IMR-90 (cell line): ENCODE measurements at regions not wholly inside any gene's neighbourhood (a gene's known extent, or its start where the extent isn't known, plus 50 kb on each side); places are given as distances from the start of the nearest gene placed in this dataset.

ENCODE experiments used
- ATAC-seq: fragments of 200-7000 bp; cut with Tn5 transposase; 2 replicates; pipeline ENCODE4 v1.9.1; 2020; ENCODE audit warnings: low read depth, mild to moderate bottlenecking, moderate library complexity
- BruUV-seq: library from RNA; stranded (reverse); fragments of 400-500 nt; replicated peaks from 2 replicates; lab custom pipeline; 2021; lab: Mats Ljungman, UMichigan
- CTCF ChIA-PET: fragments of 300-600 bp; formaldehyde crosslinking; extraction: SDS; loops from one replicate; lab custom pipeline; 2021; ENCODE audit warnings: antibody characterized with exemption; lab: Yijun Ruan, JAX
- POLR2A ChIA-PET: fragments of 300-600 bp; sonication (Branson Sonifier 250); formaldehyde crosslinking; loops from one replicate; lab custom pipeline; 2022; ENCODE audit warnings: antibody characterized with exemption; ENCODE audit not compliant: unreplicated experiment; lab: Charles Lee
- DNase-seq: peaks from one replicate; pipeline ENCODE4 v3.0.0; 2013
- H2AFZ ChIP-seq: replicated peaks from 2 replicates; pipeline ENCODE3; 2013; ENCODE audit warnings: low read length, mild to moderate bottlenecking; ENCODE audit not compliant: poor library complexity
- H2AK5ac ChIP-seq: 2 replicates; pipeline ENCODE4 v1.6.1; 2013; ENCODE audit warnings: low read depth, low read length, inconsistent platforms
- H2AK9ac ChIP-seq: replicated peaks from 2 replicates; pipeline ENCODE3; 2013; ENCODE audit warnings: mild to moderate bottlenecking, low read depth, low read length, moderate library complexity; ENCODE audit not compliant: poor library complexity
- H2BK120ac ChIP-seq: 2 replicates; pipeline ENCODE4 v1.6.1; 2013; ENCODE audit warnings: low read depth, low read length, inconsistent platforms
- H2BK15ac ChIP-seq: 3 replicates; pipeline ENCODE4 v1.6.1; 2013; ENCODE audit warnings: low read depth, low read length, inconsistent platforms
- H2BK20ac ChIP-seq: 2 replicates; pipeline ENCODE4 v1.6.1; 2013; ENCODE audit warnings: low read depth, mild to moderate bottlenecking, inconsistent platforms, low read length, moderate library complexity
- H2BK5ac ChIP-seq: 2 replicates; pipeline ENCODE4 v1.6.1; 2013; ENCODE audit warnings: mild to moderate bottlenecking, low read depth, low read length, inconsistent platforms; ENCODE audit not compliant: poor library complexity, severe bottlenecking
- H3K14ac ChIP-seq: replicated peaks from 2 replicates; pipeline ENCODE4 v1.6.1; 2013; ENCODE audit warnings: low read depth, low read length, inconsistent platforms
- H3K18ac ChIP-seq: 2 replicates; pipeline ENCODE4 v1.6.1; 2013; ENCODE audit warnings: low read depth, low read length, control low read depth
- H3K23ac ChIP-seq: 2 replicates; pipeline ENCODE4 v1.6.1; 2013; ENCODE audit warnings: low read depth, low read length, inconsistent platforms
- H3K27ac ChIP-seq: 2 replicates; pipeline ENCODE4 v1.5.1; 2013; ENCODE audit warnings: mild to moderate bottlenecking, control low read depth, low read length; ENCODE audit not compliant: insufficient read depth
- H3K27me3 ChIP-seq: 2 replicates; pipeline ENCODE4 v1.6.1; 2013; ENCODE audit warnings: low read length; ENCODE audit not compliant: control insufficient read depth, insufficient read depth
- H3K36me3 ChIP-seq: 2 replicates; pipeline ENCODE4 v1.6.1; 2013; ENCODE audit warnings: low read length, mixed read lengths; ENCODE audit not compliant: control insufficient read depth, insufficient read depth
- H3K4ac ChIP-seq: 2 replicates; pipeline ENCODE4 v1.6.1; 2013; ENCODE audit warnings: low read depth, low read length, inconsistent platforms
- H3K4me1 ChIP-seq: 2 replicates; pipeline ENCODE4 v1.6.1; 2013; ENCODE audit warnings: low read length, mixed read lengths; ENCODE audit not compliant: control insufficient read depth, insufficient read depth
- H3K4me2 ChIP-seq: 2 replicates; pipeline ENCODE4 v1.6.1; 2013; ENCODE audit warnings: low read depth, mild to moderate bottlenecking, control low read depth, low read length, moderate library complexity
- H3K4me3 ChIP-seq: 2 replicates; pipeline ENCODE4 v1.5.1; 2013; ENCODE audit warnings: low read depth, mild to moderate bottlenecking, control low read depth, low read length, moderate library complexity; ENCODE audit not compliant: insufficient read depth
- H3K56ac ChIP-seq: 2 replicates; pipeline ENCODE4 v1.6.1; 2013; ENCODE audit warnings: low read length, inconsistent platforms; ENCODE audit not compliant: insufficient read depth; ENCODE audit errors: extremely low read depth
- H3K79me1 ChIP-seq, 2 experiments: 2 replicates each; pipeline ENCODE4 v1.6.1; 2013; ENCODE audit warnings: low read length in 2 of 2, inconsistent platforms in 1 of 2, low read depth in 1 of 2
- H3K9ac ChIP-seq: 2 replicates; pipeline ENCODE4 v1.6.1; 2013; ENCODE audit warnings: low read depth, low read length, control low read depth
- H3K9me1 ChIP-seq: 2 replicates; pipeline ENCODE4 v1.6.1; 2013; ENCODE audit warnings: low read length, inconsistent platforms; ENCODE audit not compliant: insufficient read depth
- H3K9me3 ChIP-seq: 2 replicates; pipeline ENCODE4 v1.6.1; 2013; ENCODE audit warnings: low read length; ENCODE audit not compliant: control insufficient read depth, insufficient read depth
- H4K20me1 ChIP-seq: 2 replicates; pipeline ENCODE4 v1.6.1; 2013; ENCODE audit warnings: low read length, inconsistent platforms; ENCODE audit not compliant: insufficient read depth
- H4K5ac ChIP-seq: 2 replicates; pipeline ENCODE4 v1.6.1; 2013; ENCODE audit warnings: mild to moderate bottlenecking, low read depth, low read length, control low read depth
- H4K8ac ChIP-seq, 2 experiments: 2 replicates each; pipeline ENCODE4 v1.6.1; 2013; ENCODE audit warnings: low read depth in 2 of 2, low read length in 2 of 2, control low read depth in 1 of 2, inconsistent platforms in 1 of 2
- H4K91ac ChIP-seq: 2 replicates; pipeline ENCODE4 v1.6.1; 2013; ENCODE audit warnings: low read depth, low read length, inconsistent platforms; ENCODE audit not compliant: insufficient read depth
- BHLHE40 ChIP-seq: fragments of 150-350 bp; IDR thresholded peaks from 2 replicates; pipeline ENCODE4 v1.6.1; 2016; ENCODE audit warnings: mild to moderate bottlenecking, low read depth, low read length
- CEBPB ChIP-seq: IDR thresholded peaks from 2 replicates; pipeline ENCODE4 v1.6.1; 2012; ENCODE audit warnings: low read depth, low read length, improper control_type of control experiment
- CTCF ChIP-seq: conservative IDR thresholded peaks from 2 replicates; pipeline ENCODE4 v1.5.1; 2012; ENCODE audit warnings: mild to moderate bottlenecking, low read depth, low read length, improper control_type of control experiment
- ELK1 ChIP-seq: fragments of 150-350 bp; IDR thresholded peaks from 2 replicates; pipeline ENCODE4 v1.6.1; 2016; ENCODE audit warnings: low read depth, mild to moderate bottlenecking, low read length, moderate library complexity, borderline replicate concordance
- FOS ChIP-seq: fragments of 150-350 bp; IDR thresholded peaks from 2 replicates; pipeline ENCODE4 v1.6.1; 2016; ENCODE audit warnings: low read depth, low read length
- MAFK ChIP-seq: IDR thresholded peaks from 2 replicates; pipeline ENCODE4 v1.6.1; 2012; ENCODE audit warnings: low read depth, low read length, improper control_type of control experiment
- MAZ ChIP-seq: IDR thresholded peaks from 2 replicates; pipeline ENCODE4 v1.6.1; 2012; ENCODE audit warnings: low read depth, mild to moderate bottlenecking, low read length, improper control_type of control experiment, moderate library complexity, borderline replicate concordance
- MXI1 ChIP-seq: IDR thresholded peaks from 2 replicates; pipeline ENCODE4 v1.6.1; 2012; ENCODE audit warnings: low read depth, mild to moderate bottlenecking, low read length, moderate library complexity, borderline replicate concordance
- NFE2L2 ChIP-seq: fragments of 150-350 bp; IDR thresholded peaks from 2 replicates; pipeline ENCODE4 v1.6.1; 2016; ENCODE audit warnings: low read depth, mild to moderate bottlenecking, low read length
- POLR2A ChIP-seq: IDR thresholded peaks from 2 replicates; pipeline ENCODE4 v1.6.1; 2012; ENCODE audit warnings: mild to moderate bottlenecking, low read depth, low read length
- RAD21 ChIP-seq: IDR thresholded peaks from 2 replicates; pipeline ENCODE4 v1.6.1; 2012; ENCODE audit warnings: low read length, improper control_type of control experiment
- RCOR1 ChIP-seq: IDR thresholded peaks from 2 replicates; pipeline ENCODE4 v1.6.1; 2012; ENCODE audit warnings: mild to moderate bottlenecking, low read length, improper control_type of control experiment; ENCODE audit not compliant: insufficient replicate concordance
- RFX5 ChIP-seq: IDR thresholded peaks from 2 replicates; pipeline ENCODE4 v1.8.0; 2012; ENCODE audit warnings: low read depth, mild to moderate bottlenecking, low read length, moderate library complexity
- SMC3 ChIP-seq: fragments of 150-350 bp; IDR thresholded peaks from 2 replicates; pipeline ENCODE4 v1.6.1; 2016; ENCODE audit warnings: low read depth, mild to moderate bottlenecking, antibody characterized with exemption, low read length, moderate library complexity
- USF2 ChIP-seq: fragments of 150-350 bp; IDR thresholded peaks from 2 replicates; pipeline ENCODE4 v1.6.1; 2017; ENCODE audit warnings: mild to moderate bottlenecking, antibody characterized with exemption, low read length, low read depth
- WGBS, 2 experiments: methylation state at CpG; one replicate each; pipeline versions ENCODE4 v1.1.5 to v1.1.7; 2013; ENCODE audit warnings: missing lambda C conversion rate in 2 of 2; ENCODE audit not compliant: insufficient read length in 1 of 2; ENCODE audit errors: extremely low coverage in 2 of 2; 5-methylcytosine and 5-hydroxymethylcytosine counted together
- dilution Hi-C: fragments of 300-500 bp; cut with HindIII; formaldehyde crosslinking; loops from one replicate; pipeline ENCODE4 v1.14.3; 2018; ENCODE audit warnings: low sequenced_read_pairs; ENCODE audit not compliant: unreplicated experiment
- in situ Hi-C: fragments of 300-500 bp; cut with MboI; formaldehyde crosslinking; loops from 3 replicates; pipeline ENCODE4 v1.14.3; 2019; ENCODE audit warnings: low sequenced_read_pairs, inconsistent platforms, mixed read lengths
- intact Hi-C: fragments of 100-400 bp; cut with micrococcal nuclease; formaldehyde crosslinking; loops from 2 replicates; pipeline ENCODE4 v1.10.0; 2022

GRCh38 chr7:25863729-25864110 lies 288.3 kb upstream of the NFE2L3 start:
- Histone ChIP-seq H4K91ac (no peak overlapping the region), H4K20me1 (no peaks in the 10 kb centered on the region), H2BK15ac (no peak overlapping the region), H3K9me1 (no peaks in the 10 kb centered on the region), H2AK5ac (no peak overlapping the region), H2AFZ (no peak overlapping the region), H3K18ac (no peak overlapping the region), H3K56ac (no peak overlapping the region), H3K4me1 (no peaks in the 10 kb centered on the region), H2BK20ac (no peak overlapping the region), H3K23ac (no peak overlapping the region), H3K9me3 (no peaks in the 10 kb centered on the region), H2BK5ac (no peak overlapping the region), H3K27me3 (peaks cover 14% of the 10 kb centered on the region), H3K36me3 (no peaks in the 10 kb centered on the region), H2AK9ac (no peak overlapping the region), H3K4ac (no peak overlapping the region), H3K79me1 (no peaks in the 10 kb centered on the region), H3K9ac (no peak overlapping the region), H3K4me3 (no peak overlapping the region), H4K5ac (no peak overlapping the region), H4K8ac (no peak overlapping the region), H2BK120ac (no peak overlapping the region), H3K4me2 (no peak overlapping the region), H3K27ac (no peak overlapping the region), H3K14ac (no peak overlapping the region)
- TF ChIP-seq SMC3: no peak
- no peak for TF ChIP-seq MAFK
- TF ChIP-seq MAZ: no peak
- no peak for TF ChIP-seq NFE2L2
- TF ChIP-seq RCOR1: no peak
- no peak for TF ChIP-seq CEBPB
- TF ChIP-seq BHLHE40: no peak
- TF ChIP-seq POLR2A: no peak
- TF ChIP-seq RFX5: no peak
- no peak for TF ChIP-seq RAD21
- no peak for TF ChIP-seq USF2
- TF ChIP-seq CTCF: no peak
- no peak for TF ChIP-seq ELK1
- TF ChIP-seq MXI1: no peak
- no peak for TF ChIP-seq FOS
- in situ Hi-C loops: loop anchor here (5.0 kb wide), 1 partner anchor 1239 kb away; the partner anchor contains the start of gene HOXA2
- no TSS peak for BruUV-seq
- intact Hi-C loops: loop anchor here (10.0 kb wide), 1 partner anchor 991 kb away; no protein-coding TSS in a partner anchor
- ChIA-PET POLR2A (no interaction called here), CTCF (no interaction called here)
- no CpG with 5 or more reads among the region's 3 CpGs for WGBS, 2 experiments
- dilution Hi-C loops: no loop called here
- no peak for DNase-seq
- ATAC-seq: no peak
